HG03521 (cell line): ENCODE measurements at regions not wholly inside any gene's neighbourhood (a gene's known extent, or its start where the extent isn't known, plus 50 kb on each side); places are given as distances from the start of the nearest gene placed in this dataset.
"Not testable (repeated sequence)": the region's sequence is repeated elsewhere in the genome, so short reads cannot be mapped to it uniquely, and the experiment has no call there.

Source experiments
- ATAC-seq: cut with Tn5 transposase; IDR thresholded peaks from one replicate; pipeline ENCODE4 v1.9.1; 2021; ENCODE audit warnings: mild to moderate bottlenecking, moderate library complexity; ENCODE audit not compliant: unreplicated experiment

DNA sequence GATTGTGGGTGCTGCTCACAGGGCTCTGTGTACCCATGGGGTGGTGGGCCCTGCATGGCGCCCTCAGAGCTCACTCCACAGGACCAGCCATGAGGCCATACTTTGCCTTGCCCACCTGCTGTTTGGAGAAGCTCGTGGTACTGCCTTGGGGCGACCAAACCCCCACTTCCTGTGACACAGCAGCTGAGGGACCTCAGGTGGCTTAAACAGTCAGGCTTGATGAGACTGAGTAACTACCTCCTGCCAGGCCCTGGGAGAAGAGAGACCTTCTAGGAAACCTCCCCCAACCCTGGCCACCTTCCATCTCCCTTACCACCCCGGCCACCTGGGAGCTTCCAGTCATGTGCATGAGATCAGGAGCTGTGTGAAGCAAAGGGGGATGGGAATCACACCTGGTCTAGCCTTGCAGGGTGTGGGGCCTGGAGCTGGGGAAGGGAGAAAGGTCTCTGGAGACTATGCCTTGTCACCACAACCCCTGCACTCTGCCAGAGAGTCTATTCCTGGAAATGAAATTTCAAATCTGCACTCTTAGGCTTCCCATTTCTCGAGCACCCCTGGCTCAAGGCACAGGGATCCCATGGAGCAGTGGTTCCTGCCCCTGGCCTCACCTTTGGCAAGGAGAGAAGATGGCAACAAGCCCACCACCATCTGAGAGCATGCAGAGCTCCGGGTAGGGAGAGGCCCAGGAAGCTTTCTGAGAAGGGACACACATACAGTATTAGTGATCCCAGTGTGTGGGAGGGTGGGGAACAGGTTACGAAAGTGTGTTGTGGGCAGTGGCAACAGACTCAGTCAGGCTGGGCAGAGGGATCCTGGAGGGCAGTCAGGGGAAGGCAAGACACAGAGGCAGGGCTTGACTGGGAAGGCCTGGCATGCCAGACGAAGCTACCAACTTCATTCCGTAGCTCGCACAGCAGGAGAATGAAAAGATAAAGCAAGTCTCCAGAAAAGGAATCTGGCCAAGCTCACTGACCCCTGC, 125.0 kb downstream of the URI1 start:
- ATAC-seq = no peak

DNA sequence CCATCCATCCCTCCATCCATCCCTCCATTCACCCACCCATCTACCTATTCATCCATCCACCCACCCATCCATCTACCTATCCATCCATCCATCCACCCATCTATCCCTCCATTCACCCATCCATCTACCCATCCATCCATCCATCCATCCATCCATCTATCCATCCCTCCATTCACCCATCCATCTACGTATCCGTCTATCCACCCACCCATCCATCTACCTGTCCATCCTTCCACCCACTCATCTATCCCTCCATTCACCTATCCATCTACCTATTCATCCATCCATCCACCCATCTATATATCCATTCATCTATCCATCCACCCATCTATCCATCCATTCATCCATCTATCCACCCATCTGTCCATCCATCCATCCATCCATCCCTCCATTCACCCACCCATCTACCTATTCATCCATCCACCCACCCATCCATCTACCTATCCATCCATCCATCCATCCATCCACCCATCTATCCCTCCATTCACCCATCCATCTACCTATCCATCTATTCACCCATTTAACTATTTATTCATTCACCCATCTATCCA, 126.0 kb downstream of the URI1 start:
- ATAC-seq = not testable (repeated sequence)

DNA sequence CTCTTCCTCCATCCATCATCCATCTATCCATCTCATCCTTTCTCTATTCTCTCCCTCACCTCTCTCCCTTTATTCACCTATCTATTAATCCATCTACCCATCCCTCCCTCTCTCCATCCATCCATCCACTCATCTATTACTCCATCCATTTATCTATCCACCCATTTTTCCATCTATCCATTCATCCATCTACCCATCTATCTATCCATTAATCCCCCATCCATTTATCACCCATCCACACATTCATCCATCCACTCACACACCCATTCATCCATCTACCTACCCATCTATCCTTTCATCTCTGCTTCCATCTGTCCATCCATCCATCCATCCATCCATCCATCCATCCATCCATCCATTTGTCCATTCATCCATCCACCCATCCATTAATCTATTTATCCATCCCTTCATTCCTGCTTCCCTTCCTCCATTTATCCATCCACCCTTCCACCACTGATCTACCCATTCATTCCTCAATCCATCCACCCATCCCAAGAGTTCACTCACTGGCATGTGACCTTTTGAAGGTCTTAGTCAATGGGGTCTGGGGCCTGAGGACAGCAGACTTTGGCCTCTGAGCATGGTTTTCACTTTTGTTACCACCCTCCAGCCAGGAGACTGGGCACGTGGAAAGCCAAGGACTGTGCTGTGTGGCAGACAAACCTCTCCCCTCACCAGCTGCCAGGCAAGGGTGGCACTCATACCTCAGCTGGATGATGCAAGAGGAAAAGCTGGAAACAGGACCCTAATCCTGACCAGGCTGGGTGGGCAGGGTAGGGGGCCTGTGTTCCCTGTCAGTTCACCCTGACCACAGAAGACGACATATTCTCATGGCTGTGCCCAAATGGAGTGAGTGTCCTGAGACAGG, 126.7 kb downstream of the URI1 start:
- no peak for ATAC-seq

- no peak for ATAC-seq
Measured at GRCh38 chr19:30069535-30070197, 127.6 kb downstream of the URI1 start.

- no peak for ATAC-seq
Measured at GRCh38 chr19:30070198-30070967, 128.3 kb downstream of the URI1 start.

DNA sequence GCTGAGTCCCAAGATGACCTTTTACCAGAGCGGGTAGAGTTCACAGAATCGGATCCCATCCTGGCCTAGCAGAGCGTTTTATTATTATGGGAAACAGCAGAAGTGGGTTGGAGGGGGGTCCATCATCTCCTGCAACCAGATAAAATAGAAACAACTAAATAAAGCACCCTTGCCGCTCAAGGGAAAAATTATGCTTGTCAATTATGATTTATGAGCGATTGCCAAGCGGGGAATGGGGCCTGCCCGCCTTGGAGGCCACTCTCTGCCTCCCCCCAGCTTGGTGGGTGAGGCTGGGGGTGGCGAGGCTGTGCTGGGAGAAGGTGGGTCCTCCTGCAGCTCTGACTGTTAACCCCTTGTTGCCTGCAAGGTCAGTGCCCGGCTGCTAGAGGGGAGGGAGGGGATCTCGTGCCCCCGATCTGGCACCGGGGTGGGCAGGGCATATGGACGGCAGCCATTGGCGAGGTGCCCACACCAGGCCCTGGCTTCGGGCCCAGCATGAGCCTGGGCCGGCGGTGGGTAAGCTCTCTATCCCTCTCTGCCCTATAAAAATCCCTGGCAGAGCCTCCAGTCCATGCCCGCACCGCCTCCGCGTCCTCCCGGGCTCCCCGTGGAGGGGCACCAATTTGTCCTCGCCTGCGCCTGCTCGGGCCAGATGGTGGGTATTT, 129.1 kb downstream of the URI1 start:
- ATAC-seq = no peak

- no peak for ATAC-seq
Measured at GRCh38 chr19:30071871-30072270, 129.8 kb downstream of the URI1 start.

GRCh38 chr19:30073152-30074000, 131.3 kb downstream of the URI1 start:
- no peak for ATAC-seq

GRCh38 chr19:30074096-30074495, 132.1 kb downstream of the URI1 start:
- ATAC-seq = no peak

DNA sequence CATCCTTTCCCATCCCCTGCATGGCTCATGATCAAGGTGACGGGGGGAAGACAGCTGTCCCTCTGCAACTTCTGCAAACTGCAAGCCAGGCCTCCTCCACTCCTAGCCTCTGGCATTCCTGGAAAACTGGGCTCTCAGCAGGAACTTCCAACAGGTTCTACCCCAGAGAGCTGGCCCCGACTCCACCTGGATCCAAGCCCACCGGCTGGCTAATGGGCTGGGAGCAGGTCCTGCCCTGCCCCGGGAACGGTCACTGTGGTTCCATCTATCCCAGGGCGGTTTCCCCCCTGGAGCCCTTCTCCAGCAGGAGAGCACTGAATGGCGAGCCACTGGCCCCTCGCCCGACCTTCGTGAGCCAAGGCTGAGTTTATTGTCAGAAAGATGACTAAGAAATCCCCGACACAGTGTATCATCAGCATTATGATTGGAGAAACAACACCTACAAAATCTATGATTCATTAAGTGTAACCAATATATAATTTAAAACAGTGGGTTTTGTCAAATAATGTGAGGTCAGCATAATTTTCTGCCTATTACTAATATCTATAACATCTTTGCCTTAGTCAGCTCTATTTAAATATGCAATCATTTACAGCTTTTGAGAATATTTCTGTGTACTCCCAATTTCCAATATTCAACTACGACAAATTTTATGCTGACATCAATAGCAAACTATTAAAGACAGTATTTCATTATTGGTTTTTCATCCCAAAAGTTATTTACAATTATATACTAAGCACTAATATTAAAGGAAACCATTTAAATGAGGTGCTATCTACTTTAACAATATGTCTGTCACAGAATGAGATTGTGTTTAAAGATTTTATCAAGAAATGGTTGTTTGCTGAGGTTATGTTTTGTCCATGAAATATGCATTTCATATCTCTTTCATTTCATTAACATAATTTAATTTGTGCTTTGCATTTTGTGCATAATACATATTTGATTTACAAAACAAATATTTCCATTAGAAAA, 133.0 kb downstream of the URI1 start:
- no peak for ATAC-seq

DNA sequence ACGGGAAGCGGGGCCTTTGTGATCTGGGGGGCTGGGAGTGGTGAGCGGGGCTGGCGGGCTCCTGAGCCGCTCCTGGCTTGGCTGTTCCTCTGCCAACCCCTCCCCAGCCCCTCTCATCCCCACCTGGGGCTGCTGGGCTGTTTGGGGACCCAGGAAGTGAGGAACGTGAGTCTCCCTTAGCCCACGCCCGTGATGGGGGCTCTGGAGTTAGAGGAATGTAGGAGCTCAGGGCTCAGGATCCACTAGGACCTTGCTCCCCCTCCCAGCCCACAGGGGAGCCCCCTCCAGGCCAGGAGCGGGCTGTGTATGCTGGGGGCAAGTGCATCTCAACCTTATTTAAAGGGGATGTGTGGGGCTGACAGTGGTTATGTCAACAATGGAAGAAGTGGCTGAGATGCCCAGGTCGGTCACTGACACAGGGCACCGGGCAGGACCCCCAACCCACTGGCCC, 134.1 kb downstream of the URI1 start:
- ATAC-seq = no peak

DNA sequence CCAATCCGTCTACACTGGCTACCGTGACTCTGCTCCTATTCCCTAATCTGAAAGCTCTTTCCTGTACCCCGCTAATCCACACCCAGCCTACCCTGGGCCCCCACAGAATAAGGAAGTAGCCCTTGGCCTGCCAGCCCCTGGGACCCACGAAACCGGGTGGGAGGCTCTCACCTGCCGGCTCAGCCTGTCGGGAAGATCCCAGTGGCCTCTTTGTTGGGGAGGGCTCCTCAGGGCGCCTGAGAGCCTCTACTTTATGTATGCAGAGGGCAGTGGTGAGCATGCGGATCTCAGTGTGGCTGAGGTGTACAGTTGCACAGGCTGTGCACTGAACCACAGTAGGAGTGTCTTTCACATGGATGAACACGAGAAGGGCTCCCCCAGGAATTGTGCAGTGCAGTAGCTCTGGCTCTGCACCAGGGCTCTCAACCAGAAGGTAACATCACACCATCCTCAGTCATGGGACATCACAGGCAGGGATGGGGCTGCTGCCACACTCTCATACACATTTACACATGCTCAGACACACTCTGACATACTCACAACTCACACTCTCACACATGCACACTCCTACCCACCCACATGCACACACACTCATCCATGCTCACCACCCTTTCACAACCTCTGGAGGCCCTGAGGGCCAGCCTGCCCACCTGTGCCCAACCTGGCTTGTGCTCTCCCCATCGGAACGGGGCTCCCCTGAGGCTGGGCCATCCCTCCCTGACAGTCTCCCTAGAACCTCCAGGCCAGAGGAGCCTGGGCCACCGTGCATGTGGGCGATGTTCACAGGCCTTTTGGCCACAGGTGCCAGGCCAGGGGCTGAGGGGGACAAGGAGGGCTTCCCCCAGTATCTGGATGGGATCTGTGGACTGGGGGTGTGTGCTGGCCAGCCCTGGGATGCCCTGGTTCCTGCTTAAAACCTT, 135.0 kb downstream of the URI1 start:
- no peak for ATAC-seq

DNA sequence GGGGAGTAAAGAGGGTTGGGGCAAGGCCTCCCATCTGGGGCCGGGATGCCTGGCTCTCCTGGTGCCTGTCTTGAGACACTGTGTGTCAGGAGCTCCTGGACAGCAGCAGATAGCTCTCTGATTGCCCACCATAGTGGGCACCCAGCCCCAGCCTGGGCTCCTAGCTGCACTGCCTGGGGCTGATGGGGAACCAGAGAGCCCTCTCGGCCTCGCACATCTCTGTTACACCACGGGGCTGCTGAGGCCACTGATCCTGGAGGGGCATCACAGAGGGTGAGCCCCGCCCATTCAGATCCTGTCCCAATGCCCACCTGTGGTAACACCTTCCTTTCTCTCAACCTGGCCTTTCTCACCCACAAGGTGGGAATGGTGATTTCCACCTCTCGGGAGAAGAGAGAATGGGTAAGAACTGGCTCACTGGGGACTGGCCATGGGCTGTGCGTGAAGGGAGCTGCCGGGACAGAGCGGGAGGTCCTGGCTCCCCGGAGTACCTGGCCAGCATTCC, 135.9 kb downstream of the URI1 start:
- ATAC-seq = no peak

GRCh38 chr19:30078381-30078910, 136.4 kb downstream of the URI1 start:
- no peak for ATAC-seq

GRCh38 chr19:30079200-30079599, 137.2 kb downstream of the URI1 start:
- ATAC-seq = no peak

- ATAC-seq = no peak
Measured at GRCh38 chr19:30082168-30082567, 140.1 kb downstream of the URI1 start.
